Ascending aorta (tissue), 2 donors: ENCODE measurements at regions not wholly inside any gene's neighbourhood (a gene's known extent, or its start where the extent isn't known, plus 50 kb on each side); places are given as distances from the start of the nearest gene placed in this dataset.

Source experiments
- DNase-seq, 2 donors: peaks; one replicate each; pipeline ENCODE4 v3.0.0-alpha.2; 2019; ENCODE audit warnings: low spot score in 2 of 2
- H3K27ac ChIP-seq, 2 donors: fragments of 200-600 bp; sonication (generic); one replicate each; pipeline ENCODE4 v1.5.1; 2016 to 2017; ENCODE audit warnings: mild to moderate bottlenecking in 1 of 2
- H3K27me3 ChIP-seq: fragments of 200-600 bp; sonication (generic); one replicate; pipeline ENCODE4 v1.5.1; 2017
- H3K36me3 ChIP-seq, 2 donors: fragments of 200-600 bp; sonication (generic); one replicate each; pipeline ENCODE4 v1.5.1; 2016
- H3K4me1 ChIP-seq, 2 donors: fragments of 200-600 bp; sonication (generic); one replicate each; pipeline ENCODE4 v1.5.1; 2016 to 2017; ENCODE audit warnings: mild to moderate bottlenecking in 1 of 2
- H3K4me3 ChIP-seq, 2 donors: fragments of 200-600 bp; sonication (generic); one replicate each; pipeline ENCODE4 v1.5.1; 2016 to 2017; ENCODE audit warnings: mild to moderate bottlenecking in 1 of 2
- H3K9me3 ChIP-seq, 2 donors: fragments of 200-600 bp; sonication (generic); one replicate each; pipeline ENCODE4 v1.5.1; 2016
- intact Hi-C: fragments of 100-400 bp; cut with DNase I; formaldehyde crosslinking; loops from one replicate; pipeline ENCODE4 v1.15.1; 2023
- TF ChIP-seq, protein P1 (sequence below), 3 experiments: fragments of 200-600 bp in 2 of 3; fragments of 450-650 bp in 1 of 3; sonication (generic) in 2 of 3; IDR thresholded peaks; one replicate each; pipeline ENCODE4 v1.5.1; 2016 to 2019; ENCODE audit warnings: antibody characterized with exemption in 3 of 3, mild to moderate bottlenecking in 1 of 3, moderate library complexity in 1 of 3

- Histone ChIP-seq H3K36me3 (no peaks in the 10 kb centered on the region), H3K9me3 (no peaks in the 10 kb centered on the region), H3K27me3 (no peaks in the 10 kb centered on the region), H3K4me1 (no peaks in the 10 kb centered on the region), H3K4me3 (no peak overlapping the region), H3K27ac (no peak overlapping the region)
- TF ChIP-seq, protein P1, sequence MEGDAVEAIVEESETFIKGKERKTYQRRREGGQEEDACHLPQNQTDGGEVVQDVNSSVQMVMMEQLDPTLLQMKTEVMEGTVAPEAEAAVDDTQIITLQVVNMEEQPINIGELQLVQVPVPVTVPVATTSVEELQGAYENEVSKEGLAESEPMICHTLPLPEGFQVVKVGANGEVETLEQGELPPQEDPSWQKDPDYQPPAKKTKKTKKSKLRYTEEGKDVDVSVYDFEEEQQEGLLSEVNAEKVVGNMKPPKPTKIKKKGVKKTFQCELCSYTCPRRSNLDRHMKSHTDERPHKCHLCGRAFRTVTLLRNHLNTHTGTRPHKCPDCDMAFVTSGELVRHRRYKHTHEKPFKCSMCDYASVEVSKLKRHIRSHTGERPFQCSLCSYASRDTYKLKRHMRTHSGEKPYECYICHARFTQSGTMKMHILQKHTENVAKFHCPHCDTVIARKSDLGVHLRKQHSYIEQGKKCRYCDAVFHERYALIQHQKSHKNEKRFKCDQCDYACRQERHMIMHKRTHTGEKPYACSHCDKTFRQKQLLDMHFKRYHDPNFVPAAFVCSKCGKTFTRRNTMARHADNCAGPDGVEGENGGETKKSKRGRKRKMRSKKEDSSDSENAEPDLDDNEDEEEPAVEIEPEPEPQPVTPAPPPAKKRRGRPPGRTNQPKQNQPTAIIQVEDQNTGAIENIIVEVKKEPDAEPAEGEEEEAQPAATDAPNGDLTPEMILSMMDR (IDR thresholded peaks at IDR 0.05), result no peak
- intact Hi-C loops, result no loop called here
- no peak for DNase-seq
Measured at GRCh38 chr1:73821520-73821919, 376.5 kb downstream of the LRRIQ3 start.

GRCh38 chr1:73820843-73821242 is 377.1 kb downstream of the LRRIQ3 start:
- H3K4me3 ChIP-seq, result no peak overlapping the region
- H3K27me3 ChIP-seq, result no peaks in the 10 kb centered on the region
- intact Hi-C loops, result no loop called here
- no peaks in the 10 kb centered on the region for H3K36me3 ChIP-seq
- no peaks in the 10 kb centered on the region for H3K9me3 ChIP-seq
- TF ChIP-seq, protein P1 (IDR thresholded peaks at IDR 0.05), result no peak
- no peak overlapping the region for H3K27ac ChIP-seq
- no peaks in the 10 kb centered on the region for H3K4me1 ChIP-seq
- DNase-seq, result no peak

GRCh38 chr1:73813716-73814115 is 384.3 kb downstream of the LRRIQ3 start:
- Histone ChIP-seq H3K9me3 (no peaks in the 10 kb centered on the region), H3K27ac (no peak overlapping the region), H3K27me3 (no peaks in the 10 kb centered on the region), H3K4me3 (no peak overlapping the region), H3K4me1 (no peaks in the 10 kb centered on the region), H3K36me3 (no peaks in the 10 kb centered on the region)
- TF ChIP-seq, protein P1 (IDR thresholded peaks at IDR 0.05), result no peak
- no peak for DNase-seq
- intact Hi-C loops, result no loop called here

GRCh38 chr1:73813236-73813635 is 384.7 kb downstream of the LRRIQ3 start:
- TF ChIP-seq, protein P1 (IDR thresholded peaks at IDR 0.05), result no peak

DNA sequence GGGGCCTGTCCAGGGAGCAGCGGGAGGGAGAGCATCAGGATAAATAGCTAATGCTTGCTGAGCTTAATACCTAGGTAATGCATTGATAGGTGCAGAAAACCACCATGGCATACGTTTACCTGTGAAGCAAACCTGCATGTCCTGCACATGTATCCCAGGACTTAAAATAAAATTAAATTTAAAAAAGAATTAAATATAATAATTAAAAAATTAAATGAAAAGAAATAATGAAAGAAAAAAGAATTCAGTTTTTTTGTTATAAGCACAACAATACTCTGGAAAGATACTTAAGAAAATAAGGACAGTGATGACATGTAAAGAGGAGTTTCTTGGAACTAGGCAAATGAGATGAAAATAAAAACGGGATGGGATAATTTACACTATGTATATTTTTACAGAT is 386.2 kb downstream of the LRRIQ3 start:
- H3K4me1 ChIP-seq, result no peaks in the 10 kb centered on the region
- no peak overlapping the region for H3K4me3 ChIP-seq
- TF ChIP-seq, protein P1 (IDR thresholded peaks at IDR 0.05), result no peak
- DNase-seq, result no peak
- intact Hi-C loops, result no loop called here
- no peak overlapping the region for H3K27ac ChIP-seq
- H3K9me3 ChIP-seq, result no peaks in the 10 kb centered on the region
- H3K36me3 ChIP-seq, result no peaks in the 10 kb centered on the region
- no peaks in the 10 kb centered on the region for H3K27me3 ChIP-seq

More at GRCh38 chr1:73813236-73813635, 384.7 kb downstream of the LRRIQ3 start:
- H3K27me3 ChIP-seq, result no peaks in the 10 kb centered on the region
- no peaks in the 10 kb centered on the region for H3K9me3 ChIP-seq
- no peaks in the 10 kb centered on the region for H3K36me3 ChIP-seq
- H3K27ac ChIP-seq, result no peak overlapping the region
- H3K4me1 ChIP-seq, result no peaks in the 10 kb centered on the region
- H3K4me3 ChIP-seq, result no peak overlapping the region
- no peak for DNase-seq
- intact Hi-C loops, result no loop called here

DNA sequence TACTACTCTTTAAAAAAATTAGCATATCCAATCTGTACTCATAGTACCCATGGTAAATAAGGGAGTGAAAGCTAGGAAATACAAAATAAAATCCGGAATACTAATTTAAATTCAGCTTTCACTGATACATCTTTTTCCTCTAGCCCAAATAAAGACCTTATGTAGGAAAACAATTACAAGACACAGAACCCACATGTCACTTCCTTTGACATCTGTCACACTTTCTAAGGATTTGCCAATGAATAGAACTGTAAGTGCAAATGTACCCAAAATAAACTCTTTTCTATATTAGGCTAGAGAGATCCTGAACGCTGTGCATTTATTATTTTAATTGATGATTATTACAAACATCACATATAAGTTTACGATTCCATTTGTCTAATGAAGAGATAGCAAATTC is 393.0 kb downstream of the LRRIQ3 start:
- H3K27ac ChIP-seq, result no peak overlapping the region
- no peak overlapping the region for H3K4me3 ChIP-seq
- no peaks in the 10 kb centered on the region for H3K9me3 ChIP-seq
- H3K4me1 ChIP-seq, result no peaks in the 10 kb centered on the region
- no peaks in the 10 kb centered on the region for H3K27me3 ChIP-seq
- H3K36me3 ChIP-seq, result no peaks in the 10 kb centered on the region
- no peak for DNase-seq
- intact Hi-C loops, result no loop called here
- TF ChIP-seq, protein P1 (IDR thresholded peaks at IDR 0.05), result no peak
